ENCODE measurements at regions not wholly inside any gene's neighbourhood (a gene's known extent, or its start where the extent isn't known, plus 50 kb on each side); places are given as distances from the start of the nearest gene placed in this dataset.

- no peak for DNase-seq (ENCODE audit: low spot score)
- H3K9me3 ChIP-seq (ENCODE audit: low read depth, low read length, poor library complexity, severe bottlenecking): no peaks in the 10 kb centered on the region
- POLR2A ChIA-PET (ENCODE audit: low non-redundant PET): no interaction called here
- no peaks in the 10 kb centered on the region for H3K36me3 ChIP-seq (ENCODE audit: insufficient read depth, low read length, poor library complexity, severe bottlenecking)
- no peak overlapping the region for H3K4me3 ChIP-seq (ENCODE audit: low read depth, low read length, poor library complexity, severe bottlenecking)
- H3K4me1 ChIP-seq (ENCODE audit: insufficient read depth, low read length, poor library complexity, severe bottlenecking): peaks cover 29% of the 10 kb centered on the region
- H3K27ac ChIP-seq (ENCODE audit: low read depth, low read length, poor library complexity, severe bottlenecking): no peak overlapping the region
- CTCF ChIA-PET: no interaction called here
- no peaks in the 10 kb centered on the region for H3K27me3 ChIP-seq (replicated peaks; ENCODE audit: insufficient read depth, low read depth, low read length, poor library complexity)
- TF ChIP-seq CTCF (conservative IDR thresholded peaks at IDR 0.05; ENCODE audit: low read depth, low read length) (no peak), EZH2 (IDR thresholded peaks at IDR 0.05; ENCODE audit: borderline replicate concordance, low read depth, low read length, poor library complexity, severe bottlenecking) (no peak)
- intact Hi-C loops (cut with micrococcal nuclease; ENCODE audit: unreplicated experiment): no loop called here
- no TSS peak for BruUV-seq (replicated peaks)
Measured at GRCh38 chr3:148034353-148034752, 625.2 kb downstream of the ZIC1 start.

- POLR2A ChIA-PET (ENCODE audit: low non-redundant PET): no interaction called here
- Histone ChIP-seq H3K4me1 (ENCODE audit: insufficient read depth, low read length, poor library complexity, severe bottlenecking) (peaks cover 29% of the 10 kb centered on the region), H3K9me3 (ENCODE audit: low read depth, low read length, poor library complexity, severe bottlenecking) (no peaks in the 10 kb centered on the region), H3K4me3 (ENCODE audit: low read depth, low read length, poor library complexity, severe bottlenecking) (no peak overlapping the region), H3K27ac (ENCODE audit: low read depth, low read length, poor library complexity, severe bottlenecking) (peak overlapping the region; percentile 63), H3K27me3 (replicated peaks; ENCODE audit: insufficient read depth, low read depth, low read length, poor library complexity) (no peaks in the 10 kb centered on the region), H3K36me3 (ENCODE audit: insufficient read depth, low read length, poor library complexity, severe bottlenecking) (no peaks in the 10 kb centered on the region)
- BruUV-seq (replicated peaks): no TSS peak
- intact Hi-C loops (cut with micrococcal nuclease; ENCODE audit: unreplicated experiment): no loop called here
- CTCF ChIA-PET: no interaction called here
- TF ChIP-seq CTCF (conservative IDR thresholded peaks at IDR 0.05; ENCODE audit: low read depth, low read length) (no peak), EZH2 (IDR thresholded peaks at IDR 0.05; ENCODE audit: borderline replicate concordance, low read depth, low read length, poor library complexity, severe bottlenecking) (no peak)
- peak; percentile 95 for DNase-seq (ENCODE audit: low spot score)
Measured at GRCh38 chr3:148036331-148036876, 627.2 kb downstream of the ZIC1 start.

GRCh38 chr3:148042663-148043445, 633.7 kb downstream of the ZIC1 start:
- H3K27ac ChIP-seq (ENCODE audit: low read depth, low read length, poor library complexity, severe bottlenecking): peak overlapping the region; percentile 1
- ChIA-PET POLR2A (ENCODE audit: low non-redundant PET) (no interaction called here), CTCF (no interaction called here)
- DNase-seq (ENCODE audit: low spot score): peak; percentile 89
- no peaks in the 10 kb centered on the region for H3K27me3 ChIP-seq (replicated peaks; ENCODE audit: insufficient read depth, low read depth, low read length, poor library complexity)
- no peaks in the 10 kb centered on the region for H3K9me3 ChIP-seq (ENCODE audit: low read depth, low read length, poor library complexity, severe bottlenecking)
- no TSS peak for BruUV-seq (replicated peaks)
- TF ChIP-seq CTCF (conservative IDR thresholded peaks at IDR 0.05; ENCODE audit: low read depth, low read length) (no peak), EZH2 (IDR thresholded peaks at IDR 0.05; ENCODE audit: borderline replicate concordance, low read depth, low read length, poor library complexity, severe bottlenecking) (no peak)
- H3K4me3 ChIP-seq (ENCODE audit: low read depth, low read length, poor library complexity, severe bottlenecking): no peak overlapping the region
- H3K4me1 ChIP-seq (ENCODE audit: insufficient read depth, low read length, poor library complexity, severe bottlenecking): peaks cover 15% of the 10 kb centered on the region
- no peaks in the 10 kb centered on the region for H3K36me3 ChIP-seq (ENCODE audit: insufficient read depth, low read length, poor library complexity, severe bottlenecking)
- intact Hi-C loops (cut with micrococcal nuclease; ENCODE audit: unreplicated experiment): no loop called here

Measured in A673 (cell line).